H9 (cell line): ENCODE measurements at regions not wholly inside any gene's neighbourhood (a gene's known extent, or its start where the extent isn't known, plus 50 kb on each side); places are given as distances from the start of the nearest gene placed in this dataset.
A peak's percentile ranks its signal among the peaks of the same experiment; 100 is the strongest.

Source experiments
- DNase-seq: peaks from one replicate; pipeline ENCODE4 v3.0.0-alpha.2; 2017
- H2AFZ ChIP-seq: one replicate; pipeline ENCODE4 v1.6.1; 2013; ENCODE audit warnings: mild to moderate bottlenecking, low read length, control low read depth, moderate library complexity
- H2AK5ac ChIP-seq: 2 replicates; pipeline ENCODE4 v1.6.1; 2013; ENCODE audit warnings: low read length, control low read depth, mixed read lengths; ENCODE audit not compliant: insufficient read length
- H2BK120ac ChIP-seq: one replicate; pipeline ENCODE4 v1.6.1; 2013; ENCODE audit warnings: low read depth, mild to moderate bottlenecking, low read length, control low read depth, inconsistent platforms; ENCODE audit not compliant: poor library complexity, severe bottlenecking
- H2BK12ac ChIP-seq: 2 replicates; pipeline ENCODE4 v1.6.1; 2013; ENCODE audit warnings: low read length, control low read depth, mixed read lengths, low read depth; ENCODE audit not compliant: insufficient read length
- H2BK15ac ChIP-seq: 2 replicates; pipeline ENCODE4 v1.6.1; 2013; ENCODE audit warnings: low read depth, low read length, control low read depth
- H2BK20ac ChIP-seq: one replicate; pipeline ENCODE4 v1.6.1; 2013; ENCODE audit warnings: low read depth, mild to moderate bottlenecking, low read length, control low read depth, inconsistent platforms; ENCODE audit not compliant: poor library complexity, severe bottlenecking
- H2BK5ac ChIP-seq: 2 replicates; pipeline ENCODE4 v1.6.1; 2013; ENCODE audit warnings: low read length, control low read depth, mixed read lengths; ENCODE audit not compliant: insufficient read length
- H3K14ac ChIP-seq: 2 replicates; pipeline ENCODE4 v1.6.1; 2013; ENCODE audit warnings: low read length, control low read depth; ENCODE audit not compliant: insufficient read depth
- H3K18ac ChIP-seq: 2 replicates; pipeline ENCODE4 v1.6.1; 2013; ENCODE audit warnings: low read depth, mild to moderate bottlenecking, mixed read lengths, low read length, control low read depth; ENCODE audit not compliant: insufficient read length
- H3K23ac ChIP-seq: 2 replicates; pipeline ENCODE4 v1.6.1; 2013; ENCODE audit warnings: low read length, control low read depth, mixed read lengths, low read depth; ENCODE audit not compliant: insufficient read length
- H3K23me2 ChIP-seq: 2 replicates; pipeline ENCODE4 v1.6.1; 2013; ENCODE audit warnings: low read depth, mild to moderate bottlenecking, mixed read lengths, low read length, control low read depth; ENCODE audit not compliant: insufficient read length, poor library complexity, severe bottlenecking
- H3K27ac ChIP-seq: 2 replicates; pipeline ENCODE4 v1.5.1; 2013; ENCODE audit warnings: low read length, control low read depth, mixed read lengths, low read depth; ENCODE audit not compliant: insufficient read length
- H3K27me3 ChIP-seq: 2 replicates; pipeline ENCODE4 v1.6.1; 2013; ENCODE audit warnings: low read length, control low read depth, inconsistent platforms; ENCODE audit not compliant: insufficient read depth
- H3K4ac ChIP-seq: 2 replicates; pipeline ENCODE4 v1.6.1; 2013; ENCODE audit warnings: low read depth, mild to moderate bottlenecking, control low read depth, inconsistent platforms, low read length, moderate library complexity
- H3K4me1 ChIP-seq: 2 replicates; pipeline ENCODE4 v1.6.1; 2013; ENCODE audit warnings: low read length, control low read depth, inconsistent platforms; ENCODE audit not compliant: insufficient read depth
- H3K4me2 ChIP-seq: 2 replicates; pipeline ENCODE4 v1.6.1; 2013; ENCODE audit warnings: low read length, control low read depth, mixed read lengths; ENCODE audit not compliant: insufficient read length, insufficient read depth
- H3K56ac ChIP-seq: 2 replicates; pipeline ENCODE4 v1.6.1; 2013; ENCODE audit warnings: low read depth, mild to moderate bottlenecking, mixed read lengths, low read length, control low read depth; ENCODE audit not compliant: insufficient read length
- H3K79me1 ChIP-seq: 2 replicates; pipeline ENCODE4 v1.6.1; 2013; ENCODE audit warnings: low read depth, mild to moderate bottlenecking, moderate library complexity, low read length, control low read depth, inconsistent platforms; ENCODE audit not compliant: insufficient read depth, poor library complexity, severe bottlenecking
- H3K79me2 ChIP-seq: 2 replicates; pipeline ENCODE4 v1.6.1; 2013; ENCODE audit warnings: low read length, control low read depth, inconsistent platforms; ENCODE audit not compliant: insufficient read depth
- H3K9ac ChIP-seq: 2 replicates; pipeline ENCODE4 v1.6.1; 2013; ENCODE audit warnings: low read length, control low read depth, mixed read lengths; ENCODE audit not compliant: insufficient read length; ENCODE audit errors: extremely low read depth
- H3K9me3 ChIP-seq: one replicate; pipeline ENCODE4 v1.6.1; 2013; ENCODE audit warnings: low read depth, low read length, inconsistent platforms; ENCODE audit not compliant: control insufficient read depth
- H3T11ph ChIP-seq: one replicate; pipeline ENCODE4 v1.6.1; 2013; ENCODE audit warnings: mild to moderate bottlenecking, low read length, control low read depth, inconsistent platforms
- H4K20me1 ChIP-seq: one replicate; pipeline ENCODE4 v1.6.1; 2013; ENCODE audit not compliant: control insufficient read depth, insufficient read length, insufficient read depth
- H4K5ac ChIP-seq: 2 replicates; pipeline ENCODE4 v1.6.1; 2013; ENCODE audit warnings: low read depth, mild to moderate bottlenecking, mixed read lengths, low read length, control low read depth; ENCODE audit not compliant: insufficient read length
- H4K8ac ChIP-seq: replicated peaks from 2 replicates; pipeline ENCODE4 v1.6.1; 2013; ENCODE audit warnings: low read length, control low read depth, mixed read lengths, low read depth; ENCODE audit not compliant: insufficient read length
- H4K91ac ChIP-seq: 2 replicates; pipeline ENCODE4 v1.6.1; 2013; ENCODE audit warnings: low read depth, mild to moderate bottlenecking, moderate library complexity, mixed read lengths, low read length, control low read depth; ENCODE audit not compliant: insufficient read length
- H3K27ac Mint-ChIP-seq, 3 experiments: 2 replicates in 2 of 3; 3 replicates in 1 of 3; pipeline ENCODE4 v1.8.0; 2020 to 2021; ENCODE audit warnings: mixed read lengths in 3 of 3, mild to moderate bottlenecking in 1 of 3, moderate library complexity in 1 of 3
- H3K27me3 Mint-ChIP-seq: 2 replicates; pipeline ENCODE4 v1.8.0; 2021; ENCODE audit warnings: low read depth, mild to moderate bottlenecking, moderate library complexity, mixed read lengths
- H3K36me3 Mint-ChIP-seq, 3 experiments: 2 replicates in 2 of 3; 3 replicates in 1 of 3; pipeline ENCODE4 v1.8.0; 2020 to 2021; ENCODE audit warnings: low read depth in 3 of 3, mixed read lengths in 3 of 3; ENCODE audit not compliant: insufficient read depth in 1 of 3
- H3K4me1 Mint-ChIP-seq, 2 experiments: 2 replicates each; pipeline ENCODE4 v1.8.0; 2020; ENCODE audit warnings: mixed read lengths in 2 of 2
- H3K4me3 Mint-ChIP-seq, 2 experiments: 2 replicates in 1 of 2; 3 replicates in 1 of 2; pipeline ENCODE4 v1.8.0; 2020 to 2021; ENCODE audit warnings: mild to moderate bottlenecking in 2 of 2, mixed read lengths in 2 of 2, moderate library complexity in 1 of 2
- H3K9me3 Mint-ChIP-seq, 2 experiments: 2 replicates in 1 of 2; 3 replicates in 1 of 2; pipeline ENCODE4 v1.8.0; 2020; ENCODE audit warnings: mild to moderate bottlenecking in 2 of 2, mixed read lengths in 2 of 2, moderate library complexity in 1 of 2
- WGBS: extraction: QIAGEN DNeasy Blood & Tissue Kit; methylation state at CpG from one replicate; pipeline ENCODE4 v1.1.7; 2013; ENCODE audit warnings: missing lambda C conversion rate, low lambda C conversion rate, mixed read lengths; ENCODE audit not compliant: insufficient read length; ENCODE audit errors: extremely low coverage; 5-methylcytosine and 5-hydroxymethylcytosine counted together
- TF ChIP-seq, protein P1 (sequence below): fragments of 200-600 bp; sonication (generic); conservative IDR thresholded peaks from 3 replicates; pipeline ENCODE4 v1.8.0; 2021; ENCODE audit warnings: antibody characterized with exemption, mild to moderate bottlenecking

DNA sequence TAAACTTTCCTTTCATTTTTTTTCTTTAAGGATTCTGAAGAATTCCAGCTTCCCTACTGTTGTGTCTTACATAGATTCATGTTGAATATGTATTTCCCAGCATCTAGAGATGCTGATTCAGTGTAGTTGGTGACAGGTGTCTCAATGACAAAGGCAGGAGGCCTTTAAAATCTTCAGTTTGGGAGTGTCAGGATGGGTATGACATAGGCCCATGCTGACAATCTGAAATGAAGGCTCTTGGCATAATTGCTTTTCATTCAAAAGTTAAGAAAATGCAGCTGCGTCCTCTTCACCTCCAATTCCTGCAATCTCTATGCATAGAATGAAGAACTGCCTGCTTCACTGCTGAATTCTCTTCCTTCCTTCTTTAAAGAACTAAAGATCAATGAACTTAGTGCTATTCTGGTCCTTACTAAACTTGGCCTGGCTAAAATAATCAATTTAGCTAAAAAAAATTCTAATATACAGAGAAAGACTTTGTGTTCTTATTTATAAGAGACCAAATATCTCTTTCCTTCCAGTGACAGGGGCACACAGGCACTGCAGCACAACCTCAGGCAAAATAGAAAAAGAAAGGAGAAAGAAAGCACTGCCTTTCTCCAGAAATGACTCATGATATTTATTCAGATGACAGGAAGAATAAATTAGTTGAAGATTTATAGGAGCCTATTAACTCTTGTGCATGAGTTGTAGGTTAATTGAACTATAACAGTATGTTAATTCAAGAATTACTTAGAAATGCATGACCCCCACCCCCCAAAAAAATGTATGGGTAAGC, 152.6 kb upstream of the GBE1 start:
- H3K9me3 ChIP-seq: no peaks in the 10 kb centered on the region
- no peaks in the 10 kb centered on the region for H4K20me1 ChIP-seq
- H2BK12ac ChIP-seq: no peak overlapping the region
- no CpG with 5 or more reads among the region's 1 CpG for WGBS
- no peak overlapping the region for H2BK5ac ChIP-seq
- H2BK15ac ChIP-seq: no peak overlapping the region
- no peaks in the 10 kb centered on the region; a peak in 1 of 7 replicates for H3K36me3 Mint-ChIP-seq
- TF ChIP-seq, protein P1, sequence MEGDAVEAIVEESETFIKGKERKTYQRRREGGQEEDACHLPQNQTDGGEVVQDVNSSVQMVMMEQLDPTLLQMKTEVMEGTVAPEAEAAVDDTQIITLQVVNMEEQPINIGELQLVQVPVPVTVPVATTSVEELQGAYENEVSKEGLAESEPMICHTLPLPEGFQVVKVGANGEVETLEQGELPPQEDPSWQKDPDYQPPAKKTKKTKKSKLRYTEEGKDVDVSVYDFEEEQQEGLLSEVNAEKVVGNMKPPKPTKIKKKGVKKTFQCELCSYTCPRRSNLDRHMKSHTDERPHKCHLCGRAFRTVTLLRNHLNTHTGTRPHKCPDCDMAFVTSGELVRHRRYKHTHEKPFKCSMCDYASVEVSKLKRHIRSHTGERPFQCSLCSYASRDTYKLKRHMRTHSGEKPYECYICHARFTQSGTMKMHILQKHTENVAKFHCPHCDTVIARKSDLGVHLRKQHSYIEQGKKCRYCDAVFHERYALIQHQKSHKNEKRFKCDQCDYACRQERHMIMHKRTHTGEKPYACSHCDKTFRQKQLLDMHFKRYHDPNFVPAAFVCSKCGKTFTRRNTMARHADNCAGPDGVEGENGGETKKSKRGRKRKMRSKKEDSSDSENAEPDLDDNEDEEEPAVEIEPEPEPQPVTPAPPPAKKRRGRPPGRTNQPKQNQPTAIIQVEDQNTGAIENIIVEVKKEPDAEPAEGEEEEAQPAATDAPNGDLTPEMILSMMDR: no peak
- no peak overlapping the region for H3T11ph ChIP-seq
- H3K4me1 Mint-ChIP-seq: peaks cover 7 to 11% of the 10 kb centered on the region in 2 experiments; a peak in 3 of 4 replicates
- H2BK20ac ChIP-seq: no peak overlapping the region
- H3K18ac ChIP-seq: no peak overlapping the region
- no peak overlapping the region for H3K27ac ChIP-seq
- H3K4me1 ChIP-seq: 0 out of 2 replicates have a peak, but pooled peaks cover 2% of the 10 kb centered on the region
- H3K79me2 ChIP-seq: no peaks in the 10 kb centered on the region
- H4K8ac ChIP-seq: no peak overlapping the region
- no peaks in the 10 kb centered on the region for H3K79me1 ChIP-seq
- H2BK120ac ChIP-seq: no peak overlapping the region
- H4K5ac ChIP-seq: no peak overlapping the region
- no peak overlapping the region for H3K14ac ChIP-seq
- H3K4me2 ChIP-seq: no peak overlapping the region
- no peak overlapping the region for H3K56ac ChIP-seq
- H3K23me2 ChIP-seq: no peaks in the 10 kb centered on the region
- no peak overlapping the region for H3K23ac ChIP-seq
- H3K27me3 Mint-ChIP-seq: no peaks in the 10 kb centered on the region
- no peak overlapping the region for H2AFZ ChIP-seq
- H3K9ac ChIP-seq: no peak overlapping the region
- no peaks in the 10 kb centered on the region for H3K27me3 ChIP-seq
- H4K91ac ChIP-seq: no peak overlapping the region
- H3K9me3 Mint-ChIP-seq: no peaks in the 10 kb centered on the region
- H2AK5ac ChIP-seq: no peak overlapping the region
- H3K4me3 Mint-ChIP-seq: no peak overlapping the region
- 0 out of 7 replicates have a peak overlapping the region, but pooled peaks of 1 of the 3 experiments have one; percentile 55 for H3K27ac Mint-ChIP-seq
- no peak for DNase-seq
- H3K4ac ChIP-seq: no peak overlapping the region
